ENCODE measurements at regions not wholly inside any gene's neighbourhood (a gene's known extent, or its start where the extent isn't known, plus 50 kb on each side); places are given as distances from the start of the nearest gene placed in this dataset.

DNA sequence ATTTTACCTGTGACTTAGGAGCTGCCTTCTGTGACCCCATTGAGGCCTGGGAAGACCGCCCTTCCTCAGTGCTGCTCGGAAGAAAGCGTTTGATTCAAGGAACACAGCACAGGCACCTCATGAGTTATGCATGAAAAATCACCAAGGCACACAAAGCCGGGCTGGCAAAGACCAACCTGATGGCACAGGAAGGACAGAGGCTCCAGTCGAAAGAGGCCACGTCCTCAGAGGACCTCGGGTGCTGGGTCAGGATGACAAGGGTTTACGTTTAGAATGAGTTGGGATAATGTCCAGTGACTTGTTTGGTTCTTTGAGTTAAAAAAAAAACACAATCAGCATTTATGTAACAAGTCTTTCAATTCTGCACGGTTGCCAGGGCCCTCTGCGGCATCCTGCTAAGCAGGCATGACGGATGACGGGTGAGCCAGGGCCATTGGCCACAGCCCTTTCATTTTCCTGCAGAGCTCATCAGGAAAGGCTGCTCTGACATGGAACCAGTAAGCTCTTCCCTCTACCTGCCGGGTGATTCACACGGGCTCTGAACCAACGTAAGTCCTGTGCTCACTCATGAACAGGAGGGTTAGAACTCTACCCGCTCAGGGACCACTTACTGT, 112.8 kb downstream of the DACT2 start:
- Histone ChIP-seq H3K36me3 (no peaks in the 10 kb centered on the region), H3K9me3 (no peaks in the 10 kb centered on the region), H3K4me3 (no peak overlapping the region), H3K4me1 (no peaks in the 10 kb centered on the region), H3K27ac (no peak overlapping the region), H3K27me3 (no peaks in the 10 kb centered on the region)
- intact Hi-C loops (cut with DNase I; ENCODE audit: low total_unique reads) = no loop called here
- 83 to 85% methylated on average over 7 to 16 of the region's 16 CpGs for WGBS, 2 donors (ENCODE audit: low coverage in 1 of 2)
- TF ChIP-seq POLR2AphosphoS5 (IDR thresholded peaks at IDR 0.05) (no peak), CTCF (IDR thresholded peaks at IDR 0.05) (no peak), EP300 (IDR thresholded peaks at IDR 0.05; ENCODE audit: low read depth) (no peak), POLR2A (IDR thresholded peaks at IDR 0.05) (no peak)
- in situ Hi-C loops (cut with MboI; ENCODE audit: low pct_ligation_motif_present in 1 of 4, low pct_unique_long_range_greater_than_20kb in 1 of 4, low sequenced_read_pairs in 3 of 4) = no loop called here
- no peak for DNase-seq

GRCh38 chr6:168206186-168206585, 113.4 kb downstream of the DACT2 start:
- no peak for DNase-seq
- Histone ChIP-seq H3K9me3 (no peaks in the 10 kb centered on the region), H3K4me1 (no peaks in the 10 kb centered on the region), H3K27ac (no peak overlapping the region), H3K36me3 (no peaks in the 10 kb centered on the region), H3K4me3 (no peak overlapping the region), H3K27me3 (no peaks in the 10 kb centered on the region)
- in situ Hi-C loops (cut with MboI; ENCODE audit: low pct_ligation_motif_present in 1 of 4, low pct_unique_long_range_greater_than_20kb in 1 of 4, low sequenced_read_pairs in 3 of 4) = no loop called here
- TF ChIP-seq POLR2AphosphoS5 (IDR thresholded peaks at IDR 0.05) = no peak
- TF ChIP-seq CTCF (IDR thresholded peaks at IDR 0.05) = no peak
- TF ChIP-seq POLR2A (IDR thresholded peaks at IDR 0.05) = no peak
- TF ChIP-seq EP300 (IDR thresholded peaks at IDR 0.05; ENCODE audit: low read depth) = no peak
- 87% methylated on average over 8 of the region's 8 CpGs; no CpG with 5 or more reads in 1 of the 2 donors for WGBS, 2 donors (ENCODE audit: low coverage in 1 of 2)
- intact Hi-C loops (cut with DNase I; ENCODE audit: low total_unique reads) = no loop called here

- Histone ChIP-seq H3K4me3 (no peak overlapping the region), H3K27me3 (no peaks in the 10 kb centered on the region), H3K4me1 (peaks cover 0 to 2% (median 1%) of the 10 kb centered on the region in 4 donors), H3K27ac (no peak overlapping the region), H3K36me3 (no peaks in the 10 kb centered on the region), H3K9me3 (no peaks in the 10 kb centered on the region)
- DNase-seq = no peak
- no peak for TF ChIP-seq POLR2A (IDR thresholded peaks at IDR 0.05)
- no peak for TF ChIP-seq POLR2AphosphoS5 (IDR thresholded peaks at IDR 0.05)
- TF ChIP-seq EP300 (IDR thresholded peaks at IDR 0.05; ENCODE audit: low read depth) = no peak
- no peak for TF ChIP-seq CTCF (IDR thresholded peaks at IDR 0.05)
- intact Hi-C loops (cut with DNase I; ENCODE audit: low total_unique reads) (no loop called here), in situ Hi-C loops (cut with MboI; ENCODE audit: low pct_ligation_motif_present in 1 of 4, low pct_unique_long_range_greater_than_20kb in 1 of 4, low sequenced_read_pairs in 3 of 4) (no loop called here)
- 88% methylated on average over 5 of the region's 5 CpGs; no CpG with 5 or more reads in 1 of the 2 donors for WGBS, 2 donors (ENCODE audit: low coverage in 1 of 2)
Observed at GRCh38 chr6:168201799-168202198, 117.8 kb downstream of the DACT2 start.

GRCh38 chr6:168201383-168201782, 118.2 kb downstream of the DACT2 start:
- 58% methylated on average over 7 of the region's 7 CpGs; no CpG with 5 or more reads in 1 of the 2 donors for WGBS, 2 donors (ENCODE audit: low coverage in 1 of 2)
- no peaks in the 10 kb centered on the region for H3K9me3 ChIP-seq
- no peaks in the 10 kb centered on the region for H3K27me3 ChIP-seq
- DNase-seq = peak; percentile 31
- no peaks in the 10 kb centered on the region for H3K36me3 ChIP-seq
- TF ChIP-seq CTCF (IDR thresholded peaks at IDR 0.05) (peak; percentile 18 to 61 (median 42)), POLR2AphosphoS5 (IDR thresholded peaks at IDR 0.05) (no peak)
- peaks cover 0 to 7% (median 2%) of the 10 kb centered on the region in 4 donors for H3K4me1 ChIP-seq
- no peak overlapping the region for H3K4me3 ChIP-seq
- in situ Hi-C loops (cut with MboI; ENCODE audit: low pct_ligation_motif_present in 1 of 4, low pct_unique_long_range_greater_than_20kb in 1 of 4, low sequenced_read_pairs in 3 of 4) = no loop called here
- intact Hi-C loops (cut with DNase I; ENCODE audit: low total_unique reads) = no loop called here
- H3K27ac ChIP-seq = no peak overlapping the region
